GM12878 (cell line): ENCODE measurements at regions not wholly inside any gene's neighbourhood (a gene's known extent, or its start where the extent isn't known, plus 50 kb on each side); places are given as distances from the start of the nearest gene placed in this dataset.

Experiments used
- ATAC-seq: fragments of 200-7000 bp; cut with Tn5 transposase; 3 replicates; pipeline ENCODE4 v1.9.1; 2020; ENCODE audit warnings: mild to moderate bottlenecking, moderate library complexity
- BruUV-seq: library from RNA; stranded (reverse); fragments of 400-500 nt; replicated peaks from 2 replicates; lab custom pipeline; 2021; lab: Mats Ljungman, UMichigan
- CTCF ChIA-PET: fragments of 300-600 bp; sonication (Branson Sonifier 250); formaldehyde crosslinking; extraction: SDS; loops from one replicate; lab custom pipeline; 2021; ENCODE audit warnings: inconsistent platforms; lab: Yijun Ruan, JAX
- POLR2A ChIA-PET: fragments of 350-600 bp; formaldehyde crosslinking; extraction: SDS; loops from one replicate; lab custom pipeline; 2021; ENCODE audit warnings: inconsistent platforms; lab: Charles Lee
- RAD21 ChIA-PET: fragments of 300-600 bp; sonication (Branson Sonifier 250); formaldehyde crosslinking; loops from one replicate; lab custom pipeline; 2023; ENCODE audit warnings: antibody characterized with exemption; ENCODE audit not compliant: unreplicated experiment; lab: Charles Lee
- SMC1A ChIA-PET: fragments of 300-600 bp; sonication (Branson Sonifier 250); formaldehyde crosslinking; loops from one replicate; lab custom pipeline; 2023; ENCODE audit not compliant: unreplicated experiment, uncharacterized antibody; lab: Charles Lee
- DNase-seq: peaks from one replicate; pipeline ENCODE4 v3.0.0-alpha.2; 2011; ENCODE audit warnings: low read depth, low spot score
- FAIRE-seq: peaks from 3 replicates; lab custom pipeline; 2011; peaks lifted over from hg19 to GRCh38; lab: Jason Lieb, UNC
- H2AFZ ChIP-seq: 2 replicates; pipeline ENCODE4 v1.6.0; 2011; ENCODE audit warnings: low read depth, low read length, control low read depth; ENCODE audit not compliant: control insufficient read depth
- H3K27ac ChIP-seq: 2 replicates; pipeline ENCODE4 v1.5.1; 2011; ENCODE audit warnings: control low read depth; ENCODE audit not compliant: control insufficient read depth, insufficient read depth
- H3K27me3 ChIP-seq, 2 experiments: replicated peaks in 1 of 2; 2 replicates each; pipeline versions ENCODE4 v1.6.0 to v1.6.1; 2011; ENCODE audit warnings: low read length in 1 of 2; ENCODE audit not compliant: control insufficient read depth in 2 of 2, insufficient read depth in 2 of 2
- H3K36me3 ChIP-seq, 2 experiments: 2 replicates each; pipeline ENCODE4 v1.5.1; 2011; ENCODE audit warnings: low read length in 1 of 2; ENCODE audit not compliant: control insufficient read depth in 2 of 2, insufficient read depth in 2 of 2
- H3K4me1 ChIP-seq: 2 replicates; pipeline ENCODE4 v1.6.1; 2011; ENCODE audit warnings: mild to moderate bottlenecking, low read length, moderate library complexity, mixed read lengths; ENCODE audit not compliant: control insufficient read depth, insufficient read depth
- H3K4me2 ChIP-seq: 2 replicates; pipeline ENCODE4 v1.6.0; 2011; ENCODE audit warnings: control low read depth; ENCODE audit not compliant: control insufficient read depth, insufficient read depth
- H3K4me3 ChIP-seq: fragments of 200-600 bp; sonication (generic); 2 replicates; pipeline ENCODE4 v1.5.1; 2016
- H3K79me2 ChIP-seq: 2 replicates; pipeline ENCODE4 v1.6.0; 2011; ENCODE audit warnings: low read length; ENCODE audit not compliant: control insufficient read depth, insufficient read depth
- H3K9ac ChIP-seq: 2 replicates; pipeline ENCODE4 v1.8.0; 2011; ENCODE audit warnings: low read length, control low read depth, mixed read lengths; ENCODE audit not compliant: control insufficient read depth, insufficient read depth
- H3K9me3 ChIP-seq: replicated peaks from 3 replicates; pipeline ENCODE4 v1.5.1; 2011; ENCODE audit warnings: mild to moderate bottlenecking, low read length; ENCODE audit not compliant: control insufficient read depth, insufficient read depth
- H4K20me1 ChIP-seq: 2 replicates; pipeline ENCODE4 v1.6.0; 2011; ENCODE audit not compliant: control insufficient read depth, insufficient read depth
- GATAD2B ChIP-seq: fragments of 450-650 bp; conservative IDR thresholded peaks from 2 replicates; pipeline ENCODE4 v1.6.1; 2017; ENCODE audit warnings: low read depth, mild to moderate bottlenecking, moderate library complexity
- HDAC2 ChIP-seq: fragments of 200-600 bp; sonication (generic); IDR thresholded peaks from 2 replicates; pipeline ENCODE4 v1.6.1; 2017
- PAX8 ChIP-seq: fragments of 450-650 bp; IDR thresholded peaks from 2 replicates; pipeline ENCODE4 v1.6.1; 2017; ENCODE audit warnings: mild to moderate bottlenecking, moderate library complexity
- POLR2A ChIP-seq: IDR thresholded peaks from 2 replicates; pipeline ENCODE4 v1.6.1; 2011; ENCODE audit warnings: low read depth, mild to moderate bottlenecking, low read length
- RAD51 ChIP-seq: fragments of 450-650 bp; IDR thresholded peaks from 2 replicates; pipeline ENCODE4 v1.6.1; 2016; ENCODE audit warnings: moderate library complexity, mild to moderate bottlenecking, inconsistent platforms
- RBBP5 ChIP-seq: fragments of 200-600 bp; sonication (generic); conservative IDR thresholded peaks from 2 replicates; pipeline ENCODE4 v1.6.1; 2016
- RFX5 ChIP-seq: IDR thresholded peaks from 2 replicates; pipeline ENCODE4 v1.6.1; 2011; ENCODE audit warnings: low read depth, low read length, improper control_type of control experiment
- RUNX3 ChIP-seq: IDR thresholded peaks from 2 replicates; pipeline ENCODE4 v1.6.1; 2012; ENCODE audit warnings: low read length, inconsistent platforms
- SMAD5 ChIP-seq: IDR thresholded peaks from 2 replicates; pipeline ENCODE4 v1.6.1; 2016; ENCODE audit warnings: antibody characterized with exemption, low read depth
- SMC3 ChIP-seq: IDR thresholded peaks from 2 replicates; pipeline ENCODE4 v1.6.1; 2011; ENCODE audit warnings: low read length, improper control_type of control experiment, borderline replicate concordance
- YY1 ChIP-seq: IDR thresholded peaks from 2 replicates; pipeline ENCODE4 v1.6.1; 2011; ENCODE audit warnings: low read depth, mild to moderate bottlenecking, low read length
- WGBS: methylation state at CpG from one replicate; pipeline ENCODE4 v1.1.6; 2016; ENCODE audit warnings: low lambda C conversion rate; ENCODE audit not compliant: insufficient replicate concordance, insufficient coverage; ENCODE audit errors: missing lambda C conversion rate; 5-methylcytosine and 5-hydroxymethylcytosine counted together
- in situ Hi-C: fragments of 300-500 bp; cut with MboI; formaldehyde crosslinking; loops from 9 replicates; pipeline ENCODE4 v1.14.3; 2018; ENCODE audit warnings: mixed read lengths
- intact Hi-C: fragments of 100-400 bp; cut with micrococcal nuclease; formaldehyde crosslinking; loops from one replicate; pipeline ENCODE4 v1.14.2; 2022; ENCODE audit not compliant: unreplicated experiment
- TF ChIP-seq, protein P1 (sequence below): fragments of 450-650 bp; IDR thresholded peaks from 2 replicates; pipeline ENCODE4 v1.6.1; 2017; ENCODE audit warnings: mild to moderate bottlenecking, moderate library complexity

DNA sequence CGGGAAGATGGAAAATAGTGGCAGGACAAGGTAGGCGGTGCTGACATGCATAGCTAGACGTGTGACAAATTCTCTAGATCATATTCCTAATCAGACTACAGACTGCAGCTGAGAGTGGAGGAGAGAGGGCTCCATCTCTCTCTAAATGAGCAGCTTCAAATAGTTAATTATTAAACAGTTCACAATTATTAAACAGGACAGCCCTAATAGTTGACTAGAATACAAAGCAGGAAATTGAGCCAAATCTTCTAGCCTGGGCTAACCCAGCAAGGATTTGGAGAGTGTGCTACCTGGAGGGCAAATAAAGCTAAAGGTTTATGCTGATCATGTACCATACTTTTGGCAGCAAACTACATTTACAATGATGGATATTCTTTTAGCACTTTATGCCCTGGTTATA lies 54.4 kb upstream of the CWC22 start:
- no peaks in the 10 kb centered on the region; a peak in 1 of 4 replicates for H3K27me3 ChIP-seq
- no peak overlapping the region for H3K4me2 ChIP-seq
- no peaks in the 10 kb centered on the region for H4K20me1 ChIP-seq
- SMC1A ChIA-PET = interaction anchor here (0.6 kb wide), 1 partner anchor 652 kb away, joined by 3 read pairs; no protein-coding TSS in a partner anchor
- H3K79me2 ChIP-seq = no peaks in the 10 kb centered on the region
- RAD21 ChIA-PET = no interaction called here
- intact Hi-C loops (no loop called here), in situ Hi-C loops (no loop called here)
- no peak overlapping the region for H3K9ac ChIP-seq
- CTCF ChIA-PET = interaction anchor here (1.1 kb wide), 1 partner anchor 10 kb away, joined by 3 read pairs; no protein-coding TSS in a partner anchor
- H3K4me1 ChIP-seq = no peaks in the 10 kb centered on the region
- BruUV-seq = no TSS peak
- WGBS = 11% methylated on average over 3 of the region's 3 CpGs
- no peak overlapping the region for H3K4me3 ChIP-seq
- H2AFZ ChIP-seq = no peak overlapping the region
- no peak overlapping the region for H3K27ac ChIP-seq
- no peak for TF ChIP-seq RFX5
- TF ChIP-seq RBBP5 = no peak
- TF ChIP-seq, protein P1, sequence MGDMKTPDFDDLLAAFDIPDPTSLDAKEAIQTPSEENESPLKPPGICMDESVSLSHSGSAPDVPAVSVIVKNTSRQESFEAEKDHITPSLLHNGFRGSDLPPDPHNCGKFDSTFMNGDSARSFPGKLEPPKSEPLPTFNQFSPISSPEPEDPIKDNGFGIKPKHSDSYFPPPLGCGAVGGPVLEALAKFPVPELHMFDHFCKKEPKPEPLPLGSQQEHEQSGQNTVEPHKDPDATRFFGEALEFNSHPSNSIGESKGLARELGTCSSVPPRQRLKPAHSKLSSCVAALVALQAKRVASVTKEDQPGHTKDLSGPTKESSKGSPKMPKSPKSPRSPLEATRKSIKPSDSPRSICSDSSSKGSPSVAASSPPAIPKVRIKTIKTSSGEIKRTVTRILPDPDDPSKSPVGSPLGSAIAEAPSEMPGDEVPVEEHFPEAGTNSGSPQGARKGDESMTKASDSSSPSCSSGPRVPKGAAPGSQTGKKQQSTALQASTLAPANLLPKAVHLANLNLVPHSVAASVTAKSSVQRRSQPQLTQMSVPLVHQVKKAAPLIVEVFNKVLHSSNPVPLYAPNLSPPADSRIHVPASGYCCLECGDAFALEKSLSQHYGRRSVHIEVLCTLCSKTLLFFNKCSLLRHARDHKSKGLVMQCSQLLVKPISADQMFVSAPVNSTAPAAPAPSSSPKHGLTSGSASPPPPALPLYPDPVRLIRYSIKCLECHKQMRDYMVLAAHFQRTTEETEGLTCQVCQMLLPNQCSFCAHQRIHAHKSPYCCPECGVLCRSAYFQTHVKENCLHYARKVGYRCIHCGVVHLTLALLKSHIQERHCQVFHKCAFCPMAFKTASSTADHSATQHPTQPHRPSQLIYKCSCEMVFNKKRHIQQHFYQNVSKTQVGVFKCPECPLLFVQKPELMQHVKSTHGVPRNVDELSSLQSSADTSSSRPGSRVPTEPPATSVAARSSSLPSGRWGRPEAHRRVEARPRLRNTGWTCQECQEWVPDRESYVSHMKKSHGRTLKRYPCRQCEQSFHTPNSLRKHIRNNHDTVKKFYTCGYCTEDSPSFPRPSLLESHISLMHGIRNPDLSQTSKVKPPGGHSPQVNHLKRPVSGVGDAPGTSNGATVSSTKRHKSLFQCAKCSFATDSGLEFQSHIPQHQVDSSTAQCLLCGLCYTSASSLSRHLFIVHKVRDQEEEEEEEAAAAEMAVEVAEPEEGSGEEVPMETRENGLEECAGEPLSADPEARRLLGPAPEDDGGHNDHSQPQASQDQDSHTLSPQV = no peak
- no peak for TF ChIP-seq POLR2A
- TF ChIP-seq SMC3 = no peak
- no peak for TF ChIP-seq YY1
- no peak for TF ChIP-seq PAX8
- TF ChIP-seq SMAD5 = no peak
- no peak for TF ChIP-seq RAD51
- no peak for TF ChIP-seq HDAC2
- TF ChIP-seq RUNX3 = no peak
- TF ChIP-seq GATAD2B = no peak
- TF ChIP-seq, all 136 proteins: peak for 0
- POLR2A ChIA-PET = no interaction called here
- DNase-seq (no peak), FAIRE-seq (no peak), ATAC-seq (no peak)
- no peaks in the 10 kb centered on the region for H3K9me3 ChIP-seq
- no peaks in the 10 kb centered on the region for H3K36me3 ChIP-seq
